GM18507 (cell line): ENCODE measurements at regions not wholly inside any gene's neighbourhood (a gene's known extent, or its start where the extent isn't known, plus 50 kb on each side); places are given as distances from the start of the nearest gene placed in this dataset.

Experiments used
- DNase-seq: peaks from one replicate; pipeline ENCODE4 v3.0.0; 2011; ENCODE audit warnings: low read depth; ENCODE audit not compliant: insufficient read length; ENCODE audit errors: extremely low spot score
- FAIRE-seq: peaks from 2 replicates; lab custom pipeline; 2011; peaks lifted over from hg19 to GRCh38; lab: Jason Lieb, UNC

DNA sequence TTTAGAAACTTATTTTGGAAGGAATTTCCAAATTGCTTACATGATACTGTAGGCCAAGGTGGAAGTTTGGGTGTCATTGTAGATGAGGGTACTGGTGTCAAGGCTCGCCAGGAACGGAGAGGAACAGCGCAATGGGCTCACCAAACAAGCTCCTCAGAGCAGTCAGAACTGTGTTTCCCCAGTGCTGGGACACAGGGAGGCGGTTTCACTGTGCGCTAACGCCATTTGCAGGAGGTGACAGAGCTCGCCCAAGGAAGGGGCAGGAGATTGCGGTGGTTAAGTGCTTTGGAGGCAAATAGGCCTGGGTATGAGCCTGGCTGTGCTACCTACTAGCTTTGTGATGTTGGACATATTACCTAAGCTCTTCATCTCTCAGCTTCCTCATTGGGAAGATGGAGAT, 57.3 kb downstream of the HHEX start:
- DNase-seq, result no peak
- FAIRE-seq, result no peak

DNA sequence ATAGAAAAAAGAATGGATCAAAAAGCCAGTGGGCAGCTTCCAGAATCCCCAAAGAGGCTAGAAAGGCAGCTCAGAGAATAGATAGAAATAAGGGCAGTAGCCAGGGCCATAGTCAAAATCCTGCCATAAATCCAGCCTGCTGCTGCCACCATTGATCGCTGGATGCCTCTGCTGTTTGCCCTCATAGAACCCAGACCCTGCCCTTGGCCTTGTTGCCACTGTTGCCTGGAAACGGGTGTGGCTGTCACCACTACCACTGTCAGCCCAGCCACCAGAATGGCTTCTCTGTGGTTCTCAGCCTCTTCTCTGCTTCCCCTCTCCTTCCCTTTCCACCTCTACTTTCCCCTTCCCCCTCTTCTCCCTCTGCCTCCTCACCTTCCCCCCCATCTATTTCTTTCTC, 57.8 kb downstream of the HHEX start:
- no peak for DNase-seq
- FAIRE-seq, result no peak

DNA sequence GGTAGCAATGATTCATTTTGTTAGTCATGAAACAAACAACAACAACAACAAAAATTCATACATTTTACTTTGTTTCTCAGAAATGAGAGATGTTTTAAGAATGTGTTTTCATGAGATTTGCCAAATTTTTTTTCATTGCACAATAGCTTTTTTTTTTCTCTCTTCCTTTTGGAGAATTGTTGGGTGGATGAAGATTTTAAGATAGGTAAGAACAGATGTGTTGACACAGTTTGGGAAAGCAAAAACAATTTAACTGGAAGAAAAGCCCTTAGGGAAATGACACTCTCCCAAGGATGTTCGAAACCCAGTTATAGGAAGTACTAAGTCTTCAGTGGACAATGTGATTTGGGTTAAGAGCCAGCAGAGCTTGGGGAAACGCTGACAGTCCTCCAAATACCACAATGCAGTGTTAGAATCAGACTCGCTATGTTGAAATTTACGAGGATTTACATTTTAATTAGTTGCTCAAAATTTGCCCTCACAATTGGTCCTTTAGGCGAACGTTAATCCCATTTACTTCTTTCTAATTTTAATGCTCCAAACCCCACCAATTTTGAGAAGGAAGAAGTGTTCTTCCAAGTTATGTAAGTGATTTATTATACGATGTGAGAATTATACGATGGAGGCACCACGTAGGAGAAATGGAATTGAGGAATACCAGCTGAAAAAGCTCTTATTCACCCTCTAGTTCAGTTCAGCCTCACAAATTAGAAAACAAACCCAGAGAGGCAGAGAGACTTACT, 61.2 kb downstream of the HHEX start:
- no peak for DNase-seq
- no peak for FAIRE-seq

DNA sequence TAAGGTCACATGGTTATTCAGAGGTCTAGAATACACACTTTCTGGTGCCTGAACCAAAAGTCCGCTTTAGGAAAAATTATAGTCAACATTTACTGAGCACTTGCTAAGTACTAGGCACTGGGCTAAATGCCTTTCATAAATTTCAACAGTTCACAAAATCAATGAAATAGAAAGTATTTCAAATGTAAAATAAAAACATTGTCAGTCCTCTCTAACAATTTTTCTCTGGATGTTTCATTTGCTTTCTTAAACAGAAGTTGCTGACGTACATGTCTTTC, 61.7 kb downstream of the HHEX start:
- no peak for FAIRE-seq
- no peak for DNase-seq

DNA sequence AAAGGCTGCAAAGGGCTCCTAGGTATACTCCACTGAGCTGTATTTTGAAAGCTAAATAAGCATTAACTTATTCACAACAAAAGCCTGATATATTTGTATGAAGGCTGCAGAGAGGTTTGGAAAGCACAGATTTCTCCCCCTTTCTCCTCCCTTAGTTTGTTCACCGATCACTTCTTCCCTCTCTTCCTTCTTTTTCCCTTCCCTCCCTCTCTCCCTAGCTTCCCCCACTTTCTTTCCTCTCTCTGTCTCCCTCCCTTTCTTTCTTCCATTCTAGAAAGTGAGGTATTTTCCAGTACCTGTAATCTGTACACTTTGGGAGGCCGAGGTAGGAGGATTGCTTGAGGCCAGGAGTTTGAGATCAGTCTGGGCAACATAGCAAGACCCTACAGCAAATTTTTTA, 62.1 kb downstream of the HHEX start:
- FAIRE-seq (no peak), DNase-seq (no peak)

DNA sequence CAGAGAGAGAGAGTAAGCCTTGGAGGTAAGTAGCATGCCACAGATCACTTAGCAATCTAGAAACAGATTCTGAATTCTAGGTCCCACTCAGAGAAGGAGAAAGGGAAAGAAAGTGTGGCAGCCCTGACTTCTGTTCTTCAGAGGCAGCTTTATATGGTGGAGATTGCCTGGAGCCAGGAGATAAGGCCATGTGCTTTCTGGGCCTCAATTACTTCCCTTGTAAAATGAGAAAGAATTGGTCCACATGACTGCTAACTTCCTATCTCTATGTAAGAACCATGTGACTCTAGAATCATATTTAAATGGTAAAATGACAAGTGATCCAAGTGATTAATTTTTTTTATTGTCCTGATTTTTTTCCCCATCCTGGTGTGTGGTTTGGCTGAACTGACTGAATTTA, 64.1 kb downstream of the HHEX start:
- DNase-seq (no peak), FAIRE-seq (no peak)

DNA sequence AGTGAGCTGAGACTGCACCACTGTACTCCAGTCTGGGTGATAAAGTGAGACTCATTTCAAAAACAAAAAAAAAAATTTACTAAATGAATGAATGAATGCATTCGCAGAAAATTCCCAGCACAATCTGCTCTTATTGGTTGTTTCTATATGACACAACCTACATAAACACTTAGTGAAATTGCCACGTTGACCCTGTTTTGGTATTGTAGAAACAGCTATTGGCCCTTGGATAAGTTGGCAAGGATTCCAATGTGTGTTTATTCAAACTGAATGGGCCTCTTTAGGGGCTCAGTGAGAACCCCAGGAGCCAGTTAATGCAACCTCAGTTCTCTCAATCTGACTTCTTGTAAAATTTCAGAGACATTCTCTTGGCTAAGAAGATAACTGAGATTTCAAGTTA, 66.0 kb downstream of the HHEX start:
- FAIRE-seq, result peak; percentile 21
- no peak for DNase-seq

DNA sequence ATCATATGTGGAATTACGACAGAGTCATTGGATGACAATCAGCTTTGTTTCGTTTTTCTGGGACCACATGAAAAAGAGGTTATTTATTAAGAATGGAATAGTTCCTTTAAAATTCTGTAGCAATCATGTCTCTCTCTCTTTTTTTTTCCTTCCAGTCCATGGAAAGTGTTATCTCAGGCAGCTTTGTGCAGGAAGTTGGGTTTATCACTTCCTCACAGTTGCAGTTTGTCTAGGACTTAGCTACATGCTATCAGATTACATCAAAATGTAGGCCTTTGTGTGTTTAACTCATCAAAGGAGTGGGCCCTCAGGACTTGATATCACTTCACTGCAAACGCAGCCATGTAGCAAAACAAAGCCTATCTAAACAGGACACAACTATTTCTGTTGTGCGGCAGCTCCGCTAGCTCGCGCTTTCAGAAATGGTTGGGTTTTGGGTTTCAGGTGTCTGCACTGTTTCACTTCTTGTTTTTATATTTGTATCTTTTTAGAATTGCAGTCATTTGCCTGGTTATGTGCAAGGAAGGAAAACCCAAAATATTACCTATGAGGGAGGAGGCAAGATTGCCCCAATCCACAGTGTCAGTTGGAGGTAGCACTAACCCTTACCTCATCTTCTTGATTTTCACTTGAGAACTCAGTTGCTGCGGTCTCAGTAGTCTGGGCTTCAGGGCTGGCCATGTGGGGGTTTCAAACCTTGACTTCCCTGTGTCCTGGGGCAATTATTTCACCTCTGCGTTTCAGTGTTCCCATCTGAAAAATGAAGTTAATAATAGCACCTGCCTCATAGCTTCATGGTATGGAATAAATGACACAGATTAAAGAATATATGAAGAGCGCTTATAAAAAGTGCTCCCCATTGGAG, 66.7 kb downstream of the HHEX start:
- FAIRE-seq, result peak; percentile 98
- peak; percentile 44 for DNase-seq

DNA sequence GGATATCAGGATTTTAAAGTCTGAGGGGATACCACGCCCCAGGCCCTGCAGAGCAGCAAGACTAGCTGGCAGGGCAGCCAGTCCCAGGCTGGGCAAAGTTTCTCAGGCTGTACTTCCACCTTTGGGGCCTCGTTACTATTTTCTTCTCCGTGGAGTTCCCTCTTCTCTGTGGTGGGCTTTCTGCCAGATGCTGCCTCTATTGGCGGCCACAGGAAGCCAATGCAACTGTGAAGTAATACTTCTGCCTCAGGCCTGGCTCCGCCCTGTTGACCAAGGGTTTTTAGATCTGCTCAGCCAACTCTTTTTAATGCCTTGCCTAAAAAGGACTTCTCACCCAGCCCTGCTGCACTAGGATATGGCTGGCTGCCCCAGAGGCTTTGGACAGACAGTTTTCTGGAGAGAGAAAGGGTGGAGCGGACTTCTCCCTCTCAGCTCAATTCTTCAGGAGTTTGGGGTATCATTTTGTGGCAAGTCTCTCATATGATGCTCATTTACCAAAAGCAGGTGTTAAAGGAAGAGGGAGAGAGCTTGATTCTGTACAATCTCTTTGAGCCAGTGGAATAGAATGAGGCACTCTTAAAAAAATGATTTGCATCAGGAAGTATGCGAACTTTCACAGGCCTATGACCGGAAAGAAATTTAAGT, 67.4 kb downstream of the HHEX start:
- DNase-seq (peak; percentile 54), FAIRE-seq (no peak)

DNA sequence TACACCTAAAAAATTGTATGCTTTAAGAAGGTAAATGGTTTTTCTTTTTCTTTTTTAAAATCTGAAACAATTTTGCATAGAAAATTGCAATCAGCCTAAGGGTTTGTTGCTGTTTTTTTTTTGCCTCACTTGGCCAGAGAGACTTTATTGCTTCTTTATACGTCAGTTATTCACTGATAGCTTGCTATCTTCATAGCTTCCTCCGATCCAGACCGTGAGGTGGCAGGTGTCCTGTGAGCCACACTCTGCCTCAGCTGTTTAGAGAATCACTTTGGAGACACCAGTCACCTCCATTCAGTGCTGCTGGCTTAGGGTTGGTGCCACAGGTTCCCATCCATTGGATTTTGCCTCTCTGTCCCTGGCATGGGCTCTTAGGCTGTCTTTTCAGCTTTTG, 68.0 kb downstream of the HHEX start:
- DNase-seq, result no peak
- FAIRE-seq, result no peak

DNA sequence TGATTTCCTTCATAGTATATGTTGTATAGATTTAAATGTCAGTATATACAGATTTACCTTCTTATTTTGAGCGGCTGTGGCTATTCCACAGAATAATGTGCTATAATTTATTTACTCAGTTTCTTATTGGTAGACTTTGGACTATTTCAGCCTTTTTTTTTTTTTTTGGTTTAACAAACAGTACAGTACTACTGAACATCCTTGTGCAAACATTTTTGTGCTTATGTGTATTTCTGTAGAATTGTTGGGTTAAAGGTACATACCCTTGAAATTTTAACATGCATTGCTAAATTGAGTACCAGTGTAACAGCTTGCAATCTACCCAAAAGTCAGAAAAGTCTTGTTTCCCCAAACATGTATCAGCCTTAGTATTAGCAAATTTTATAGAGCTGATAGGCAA, 68.8 kb downstream of the HHEX start:
- FAIRE-seq (no peak), DNase-seq (no peak)

DNA sequence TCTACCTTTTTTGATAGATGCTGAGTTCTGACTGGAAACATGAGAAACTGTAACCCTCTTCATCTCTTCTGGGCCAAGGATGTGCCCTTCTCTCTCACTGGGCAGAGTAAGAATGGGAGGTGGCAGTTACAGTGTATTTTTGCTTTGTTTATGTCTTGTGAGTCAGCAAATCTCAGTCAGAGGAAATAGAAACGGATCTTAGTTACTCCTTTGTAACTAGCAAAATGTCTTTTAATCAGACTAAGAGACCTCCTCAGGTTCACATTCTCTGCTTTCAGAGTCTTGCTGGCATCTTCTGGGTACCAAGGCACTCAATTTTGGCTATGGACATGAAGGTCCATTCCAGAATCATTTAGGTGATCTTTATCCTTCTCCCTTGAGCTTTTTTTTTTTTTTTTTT, 70.9 kb downstream of the HHEX start:
- FAIRE-seq, result no peak
- no peak for DNase-seq

DNA sequence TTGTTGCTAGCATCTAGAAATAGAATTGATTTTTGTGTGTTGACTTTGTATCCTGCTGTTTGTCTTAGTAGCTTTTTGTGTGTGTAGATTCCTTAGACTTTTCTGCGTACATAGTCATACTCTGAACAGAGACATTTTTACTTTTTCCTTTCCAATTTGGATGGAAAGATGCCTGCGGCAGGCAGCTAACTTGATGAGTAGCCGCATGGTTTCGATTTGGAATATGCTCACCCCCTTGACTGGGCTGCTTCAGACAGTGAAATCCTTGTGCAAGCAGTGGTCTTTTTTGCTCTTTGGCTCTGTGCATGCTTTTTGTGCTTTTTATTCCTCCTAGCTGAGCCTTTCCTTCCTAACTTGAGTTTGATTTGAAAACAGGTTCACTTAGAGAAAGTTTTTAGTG, 71.8 kb downstream of the HHEX start:
- FAIRE-seq (no peak), DNase-seq (no peak)

DNA sequence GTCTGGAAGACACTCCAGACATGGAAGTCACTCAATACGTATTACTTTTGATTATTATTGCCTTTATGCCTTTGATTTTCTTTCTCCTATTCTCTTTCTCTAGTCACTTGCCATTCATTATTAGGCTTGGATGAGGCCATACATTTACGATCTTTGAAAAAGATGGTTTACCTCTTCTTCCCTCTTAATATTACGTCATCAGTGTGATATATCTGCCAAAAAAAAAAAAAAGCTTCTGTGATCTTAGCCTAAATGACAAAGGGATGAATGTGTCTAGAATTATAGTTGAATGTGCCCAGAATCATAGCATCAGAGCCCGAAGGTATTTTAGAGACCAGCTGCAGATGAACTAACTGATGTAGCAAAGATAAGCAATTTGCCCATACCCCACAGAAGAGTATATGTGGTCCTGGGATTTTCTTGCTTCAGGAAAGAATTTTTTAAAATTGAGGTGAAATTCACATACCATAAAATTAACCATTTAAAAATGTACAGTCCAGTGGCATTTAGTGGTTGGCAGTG, 73.9 kb downstream of the HHEX start:
- DNase-seq, result no peak
- no peak for FAIRE-seq

DNA sequence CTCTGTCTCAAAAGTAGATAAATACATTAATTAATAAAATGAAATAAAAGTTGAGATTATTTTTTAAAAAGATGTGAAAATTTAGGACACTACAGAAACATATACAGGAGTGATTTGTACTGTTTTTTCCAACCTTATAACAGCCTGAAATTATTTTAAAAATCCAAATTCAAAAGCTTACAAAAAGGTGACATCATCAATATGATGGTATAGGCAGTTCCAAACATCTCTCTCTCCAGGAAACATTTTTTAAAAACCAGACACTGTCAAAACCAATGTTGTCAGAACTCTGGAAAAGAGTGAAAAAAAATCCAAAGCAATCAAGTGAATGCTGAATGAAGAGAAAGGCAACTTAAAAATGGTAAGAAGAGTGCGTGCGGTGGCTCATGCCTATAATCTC, 76.7 kb downstream of the HHEX start:
- FAIRE-seq (no peak), DNase-seq (no peak)

DNA sequence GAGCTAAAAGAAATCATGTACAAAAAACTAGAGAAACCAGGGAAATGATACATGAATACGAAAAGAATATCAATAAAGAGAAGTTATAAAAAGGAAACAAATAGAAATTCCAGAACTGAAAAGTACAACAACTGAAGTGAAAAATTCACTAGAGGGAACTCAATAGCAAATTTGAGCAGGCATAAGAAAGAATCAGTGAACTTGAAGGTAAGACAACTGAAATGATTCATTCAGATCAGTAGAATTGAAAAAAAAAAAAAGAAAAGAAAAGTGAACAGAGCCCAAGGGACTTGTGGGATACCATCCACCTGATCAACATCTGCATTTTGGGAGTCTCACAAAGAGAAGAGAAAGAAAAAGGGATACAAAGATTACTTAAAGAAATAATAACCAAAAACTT, 78.3 kb downstream of the HHEX start:
- FAIRE-seq, result no peak
- DNase-seq, result no peak

DNA sequence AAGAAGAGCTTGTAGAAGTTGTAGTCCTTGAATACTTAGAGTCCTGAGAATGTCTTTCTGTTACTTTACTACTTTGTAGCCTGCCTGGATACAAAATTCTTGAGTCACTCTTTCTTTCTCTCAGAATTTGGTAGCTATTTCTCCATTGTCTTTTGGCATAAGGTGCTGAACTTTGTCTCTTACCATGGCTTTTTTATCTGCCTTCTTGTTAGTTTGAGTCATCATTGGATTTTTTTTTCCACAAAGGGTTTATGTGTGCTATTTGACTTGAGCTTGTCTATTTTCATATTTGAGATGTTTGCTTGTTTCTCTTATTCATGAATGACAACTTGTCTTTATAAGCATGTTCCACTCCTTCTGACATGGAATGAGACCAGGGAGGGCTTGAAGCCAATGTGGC, 74.5 kb upstream of the EXOC6 start:
- DNase-seq (no peak), FAIRE-seq (no peak)

DNA sequence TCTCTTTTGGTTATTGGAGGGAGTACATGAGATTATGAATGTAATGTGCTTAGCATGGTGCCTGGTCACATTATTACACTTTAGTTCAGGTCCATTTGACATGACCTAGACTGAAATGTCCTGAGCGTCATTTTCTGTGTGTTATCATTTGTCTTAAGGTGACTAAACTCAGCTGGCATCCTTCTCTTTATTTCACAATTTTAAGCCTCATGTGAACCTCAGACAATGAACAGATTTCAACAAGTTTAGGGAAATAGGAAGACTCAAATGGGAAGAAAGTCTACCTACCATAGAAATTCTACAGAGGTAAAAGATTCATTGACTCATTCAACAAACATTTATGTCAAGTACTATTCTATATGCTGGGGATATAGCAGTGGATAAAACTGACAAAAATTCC, 70.2 kb upstream of the EXOC6 start:
- DNase-seq, result no peak
- FAIRE-seq, result no peak

DNA sequence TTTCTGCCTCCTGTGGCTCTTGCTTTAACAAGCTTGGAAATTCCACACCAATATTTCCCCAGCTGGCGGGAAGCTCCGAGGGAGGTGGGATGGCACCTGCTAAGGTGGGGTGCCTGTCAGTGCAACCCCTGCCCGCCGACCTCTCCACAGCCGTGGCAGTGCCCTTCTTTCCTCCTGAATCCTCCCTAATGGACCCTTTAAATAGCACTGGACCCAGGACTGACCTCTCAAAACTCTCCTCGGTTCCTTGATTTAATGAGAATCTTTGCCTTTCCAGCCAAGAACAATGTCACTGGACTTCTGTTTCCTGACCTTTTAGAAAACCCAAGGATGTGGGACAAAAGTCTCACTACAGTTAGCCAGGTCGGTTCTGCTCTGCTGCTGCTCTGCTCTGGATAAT, 63.2 kb upstream of the EXOC6 start:
- DNase-seq, result no peak
- FAIRE-seq, result no peak

DNA sequence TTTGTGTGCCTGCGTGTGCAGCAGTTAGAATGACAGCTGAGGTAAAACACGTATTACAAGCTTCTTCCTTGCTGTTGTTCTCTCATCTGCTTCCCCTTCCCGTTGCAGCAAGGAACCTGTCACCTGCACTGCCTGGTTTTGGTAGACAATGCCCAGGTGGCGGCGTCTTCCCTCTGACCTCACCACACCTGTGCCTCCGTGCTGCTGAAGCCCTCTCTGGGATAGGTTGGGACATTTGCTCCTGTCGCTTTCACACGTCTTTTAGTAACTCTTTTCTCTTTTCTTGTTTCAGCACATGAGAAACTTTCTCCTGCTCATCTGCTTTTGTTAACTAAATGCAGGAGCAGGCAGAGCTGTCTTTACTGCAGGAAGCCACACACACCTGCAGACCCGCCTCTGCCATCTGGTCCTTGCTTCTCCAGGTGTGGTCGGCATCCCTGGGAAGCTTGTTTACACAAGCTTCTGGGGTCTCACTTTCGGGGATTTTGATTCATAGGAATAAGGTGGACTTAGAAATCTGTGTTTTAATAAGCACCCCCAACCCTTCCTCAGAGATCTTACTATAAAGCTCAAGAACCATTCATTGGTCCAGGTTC, 60.7 kb upstream of the EXOC6 start:
- no peak for FAIRE-seq
- no peak for DNase-seq
